MM.1S (cell line): ENCODE measurements at regions not wholly inside any gene's neighbourhood (a gene's known extent, or its start where the extent isn't known, plus 50 kb on each side); places are given as distances from the start of the nearest gene placed in this dataset.
"Not testable (repeated sequence)": the region's sequence is repeated elsewhere in the genome, so short reads cannot be mapped to it uniquely, and the experiment has no call there.

ENCODE experiments used
- DNase-seq: peaks from one replicate; pipeline ENCODE4 v3.0.0-alpha.2; 2015
- H2AFZ ChIP-seq: fragments of 300-600 bp; sonication (generic); 2 replicates; pipeline ENCODE4 v1.6.0; 2016; ENCODE audit warnings: antibody characterized with exemption, low read length
- H3F3A ChIP-seq: fragments of 300-600 bp; sonication (generic); 2 replicates; pipeline ENCODE4 v1.6.1; 2016; ENCODE audit warnings: mild to moderate bottlenecking, antibody characterized with exemption, low read length, moderate library complexity, mixed read lengths; ENCODE audit not compliant: insufficient read depth
- H3K27ac ChIP-seq: fragments of 300-600 bp; sonication (generic); 2 replicates; pipeline ENCODE4 v1.5.1; 2016; ENCODE audit warnings: mild to moderate bottlenecking, low read length
- H3K27me3 ChIP-seq: fragments of 300-600 bp; sonication (generic); replicated peaks from 2 replicates; pipeline ENCODE4 v1.6.0; 2016; ENCODE audit warnings: low read length; ENCODE audit not compliant: insufficient read depth
- H3K36me3 ChIP-seq: fragments of 300-600 bp; sonication (generic); replicated peaks from 2 replicates; pipeline ENCODE4 v1.6.1; 2016; ENCODE audit warnings: mild to moderate bottlenecking, low read length, mixed read lengths; ENCODE audit not compliant: insufficient read depth
- H3K4me1 ChIP-seq: fragments of 300-600 bp; sonication (generic); 2 replicates; pipeline ENCODE4 v1.6.1; 2016; ENCODE audit warnings: low read length, mixed read lengths
- H3K4me2 ChIP-seq: fragments of 300-600 bp; sonication (generic); 2 replicates; pipeline ENCODE4 v1.6.0; 2016; ENCODE audit warnings: low read depth, low read length
- H3K4me3 ChIP-seq: fragments of 300-600 bp; sonication (generic); 2 replicates; pipeline ENCODE4 v1.5.1; 2016; ENCODE audit warnings: low read length, mixed read lengths
- H3K79me2 ChIP-seq: fragments of 300-600 bp; sonication (generic); 2 replicates; pipeline ENCODE4 v1.6.1; 2016; ENCODE audit warnings: mixed run types, low read length, mixed read lengths
- H3K9ac ChIP-seq: fragments of 300-600 bp; sonication (generic); 2 replicates; pipeline ENCODE4 v1.6.1; 2016; ENCODE audit warnings: low read length, mixed read lengths
- H3K9me2 ChIP-seq: fragments of 300-600 bp; sonication (generic); replicated peaks from 2 replicates; pipeline ENCODE4 v1.6.1; 2016; ENCODE audit warnings: mild to moderate bottlenecking, low read length, mixed read lengths; ENCODE audit not compliant: insufficient read depth
- H3K9me3 ChIP-seq: fragments of 300-600 bp; sonication (generic); replicated peaks from 2 replicates; pipeline ENCODE4 v1.6.1; 2016; ENCODE audit warnings: mild to moderate bottlenecking, low read length, mixed read lengths; ENCODE audit not compliant: insufficient read depth
- H4K20me1 ChIP-seq: fragments of 300-600 bp; sonication (generic); 2 replicates; pipeline ENCODE4 v1.6.1; 2016; ENCODE audit warnings: mild to moderate bottlenecking, low read length, moderate library complexity, mixed read lengths; ENCODE audit not compliant: insufficient read depth
- CTCF ChIP-seq: fragments of 300-600 bp; sonication (generic); IDR thresholded peaks from 2 replicates; pipeline ENCODE4 v1.5.1; 2016; ENCODE audit warnings: antibody characterized with exemption, low read length, mixed read lengths
- EZH2 ChIP-seq: fragments of 300-600 bp; sonication (generic); optimal IDR thresholded peaks from 2 replicates; pipeline ENCODE3; 2017; ENCODE audit warnings: low read depth, mild to moderate bottlenecking, antibody characterized with exemption, low read length, mixed read lengths
- EZH2phosphoT487 ChIP-seq: fragments of 300-600 bp; sonication (generic); IDR thresholded peaks from 2 replicates; pipeline ENCODE4 v1.6.1; 2018; ENCODE audit warnings: antibody characterized with exemption, low read length

DNA sequence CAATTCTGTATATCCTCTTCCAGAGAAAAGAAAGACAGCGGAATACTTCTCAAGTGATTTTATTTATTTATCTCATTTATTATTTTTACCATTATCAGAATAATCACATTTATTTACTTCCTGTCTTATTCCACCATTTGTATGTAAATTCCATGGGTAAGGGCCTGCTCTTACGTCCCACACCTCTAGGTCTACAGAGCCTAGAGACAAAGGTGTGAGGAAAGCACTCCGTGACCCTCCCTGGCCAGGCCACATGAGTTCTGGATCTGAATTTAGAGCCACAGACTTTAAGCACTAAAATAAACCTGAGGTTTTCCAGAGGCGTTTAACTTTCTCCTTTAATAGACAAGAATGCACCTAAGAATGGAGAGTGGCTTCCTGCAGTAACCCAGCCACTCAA is 85.3 kb upstream of the CTSV start:
- H3K36me3 ChIP-seq = no peaks in the 10 kb centered on the region
- no peaks in the 10 kb centered on the region for H3K9me3 ChIP-seq
- H3F3A ChIP-seq = no peaks in the 10 kb centered on the region
- H4K20me1 ChIP-seq = no peaks in the 10 kb centered on the region
- H3K27me3 ChIP-seq = no peaks in the 10 kb centered on the region
- H3K4me2 ChIP-seq = no peak overlapping the region
- no peak for DNase-seq
- H3K27ac ChIP-seq = no peak overlapping the region
- no peak overlapping the region for H3K4me3 ChIP-seq
- no peaks in the 10 kb centered on the region for H3K9me2 ChIP-seq
- TF ChIP-seq EZH2 (no peak), EZH2phosphoT487 (no peak), CTCF (no peak)
- no peak overlapping the region for H2AFZ ChIP-seq
- H3K79me2 ChIP-seq = no peaks in the 10 kb centered on the region
- H3K9ac ChIP-seq = no peak overlapping the region
- H3K4me1 ChIP-seq = no peaks in the 10 kb centered on the region

DNA sequence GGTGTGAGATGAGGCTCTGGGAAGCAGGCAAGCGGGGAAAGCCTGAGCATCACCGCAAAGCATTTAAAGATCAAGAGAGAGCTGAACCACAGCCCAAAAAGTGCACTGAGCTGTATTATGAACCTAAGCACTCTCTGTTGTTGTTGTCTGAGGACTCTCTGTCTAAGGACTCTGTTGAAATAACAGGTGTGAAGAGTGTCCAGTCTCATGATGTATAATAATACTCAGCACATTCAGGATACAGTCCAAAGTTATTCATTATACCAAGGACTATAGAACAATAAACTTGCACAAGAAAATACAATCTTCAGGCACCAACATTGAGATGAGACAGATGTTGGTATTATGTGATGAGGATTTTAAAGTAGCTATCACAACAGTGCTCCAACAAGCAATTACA is 71.8 kb upstream of the CTSV start:
- no peaks in the 10 kb centered on the region for H3K4me1 ChIP-seq
- TF ChIP-seq EZH2 (no peak), EZH2phosphoT487 (no peak)
- H3K79me2 ChIP-seq = no peaks in the 10 kb centered on the region
- no peaks in the 10 kb centered on the region for H3K9me2 ChIP-seq
- H3K36me3 ChIP-seq = no peaks in the 10 kb centered on the region
- H3K9me3 ChIP-seq = no peaks in the 10 kb centered on the region
- H3K27me3 ChIP-seq = no peaks in the 10 kb centered on the region
- DNase-seq = no peak
- no peak overlapping the region for H3K4me2 ChIP-seq
- H3K9ac ChIP-seq = no peak overlapping the region
- H3F3A ChIP-seq = no peaks in the 10 kb centered on the region
- H4K20me1 ChIP-seq = no peaks in the 10 kb centered on the region
- no peak overlapping the region for H3K4me3 ChIP-seq
- no peak overlapping the region for H3K27ac ChIP-seq
- H2AFZ ChIP-seq = no peak overlapping the region

GRCh38 chr9:97109194-97109811 is 70.4 kb upstream of the CTSV start:
- Histone ChIP-seq H3K4me3 (no peak overlapping the region), H4K20me1 (no peaks in the 10 kb centered on the region), H3K9ac (no peak overlapping the region), H3K4me2 (no peak overlapping the region), H3K9me2 (no peaks in the 10 kb centered on the region), H3K27ac (no peak overlapping the region), H3F3A (no peaks in the 10 kb centered on the region), H2AFZ (no peak overlapping the region), H3K4me1 (no peaks in the 10 kb centered on the region), H3K36me3 (no peaks in the 10 kb centered on the region), H3K79me2 (no peaks in the 10 kb centered on the region), H3K27me3 (no peaks in the 10 kb centered on the region), H3K9me3 (no peaks in the 10 kb centered on the region)
- TF ChIP-seq EZH2phosphoT487 = no peak
- peak; percentile 57 for TF ChIP-seq CTCF
- no peak for TF ChIP-seq EZH2
- peak; percentile 63 for DNase-seq

DNA sequence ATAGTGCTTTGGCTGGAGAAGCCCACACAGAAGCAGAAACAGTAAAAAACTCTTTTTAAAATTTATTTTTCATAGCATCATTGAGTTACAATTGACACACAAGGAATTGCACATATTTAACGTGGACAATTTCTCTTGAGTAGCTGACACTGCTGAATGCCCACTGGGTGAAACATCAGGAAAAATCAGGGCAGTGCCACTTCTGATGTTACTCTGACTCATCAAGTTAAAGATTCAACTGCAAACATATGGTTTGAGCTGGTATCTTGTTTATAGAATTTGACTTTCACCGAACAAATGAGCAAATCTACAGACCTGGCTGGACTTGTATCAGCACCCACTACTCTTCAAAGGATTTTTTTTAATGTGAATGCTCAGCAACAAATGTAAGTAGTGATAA is 66.3 kb upstream of the CTSV start:
- H3K9me2 ChIP-seq = not testable (repeated sequence)

DNA sequence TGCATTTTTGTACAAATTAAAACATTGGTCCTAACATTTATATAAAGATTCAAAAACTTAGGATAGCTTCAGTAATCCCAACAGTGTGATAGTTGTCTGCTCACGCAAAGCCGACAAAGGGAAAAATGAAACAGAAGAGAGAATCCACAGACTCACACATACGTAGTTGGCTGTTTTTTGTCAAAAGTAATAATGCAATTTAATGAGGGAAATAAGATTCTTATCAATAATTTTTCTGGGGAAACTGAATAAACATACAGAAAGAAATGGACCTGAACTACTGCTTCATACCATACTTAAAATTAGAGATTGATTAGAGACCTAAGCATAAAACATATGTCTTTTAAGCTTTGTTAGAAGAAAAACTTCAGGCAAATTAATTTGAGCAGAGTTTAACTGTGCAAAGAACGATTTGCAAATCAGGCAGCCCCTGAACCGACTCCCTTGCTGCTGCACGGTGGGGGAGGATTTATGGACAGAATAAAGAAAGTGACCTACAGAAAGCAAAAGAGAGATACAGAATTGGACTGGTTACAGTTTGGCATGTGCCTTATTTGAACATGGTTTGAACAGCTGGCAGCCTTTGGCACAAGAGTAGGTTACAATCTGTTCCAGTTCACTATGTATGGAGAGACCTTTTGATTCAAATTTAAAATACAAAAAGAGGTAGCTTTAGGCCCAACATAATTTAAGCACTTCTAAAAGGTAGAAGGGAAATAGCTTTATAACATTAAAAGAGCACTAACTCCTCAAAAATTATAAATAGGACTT is 64.9 kb upstream of the CTSV start:
- H3F3A ChIP-seq, H2AFZ ChIP-seq, H3K9me2 ChIP-seq, H3K27me3 ChIP-seq, H3K9me3 ChIP-seq, H3K9ac ChIP-seq, H3K4me1 ChIP-seq, H3K36me3 ChIP-seq, H3K4me2 ChIP-seq, DNase-seq, H3K4me3 ChIP-seq, H4K20me1 ChIP-seq, H3K27ac ChIP-seq, H3K79me2 ChIP-seq: not testable (repeated sequence)

More for the DNA sequence above, 66.3 kb upstream of the CTSV start:
- not testable (repeated sequence) for H3F3A ChIP-seq, H3K27ac ChIP-seq, DNase-seq, H2AFZ ChIP-seq, H3K4me1 ChIP-seq, H3K79me2 ChIP-seq, H3K4me3 ChIP-seq, H3K9ac ChIP-seq, H3K36me3 ChIP-seq, H3K4me2 ChIP-seq, H3K27me3 ChIP-seq, H3K9me3 ChIP-seq, H4K20me1 ChIP-seq

DNA sequence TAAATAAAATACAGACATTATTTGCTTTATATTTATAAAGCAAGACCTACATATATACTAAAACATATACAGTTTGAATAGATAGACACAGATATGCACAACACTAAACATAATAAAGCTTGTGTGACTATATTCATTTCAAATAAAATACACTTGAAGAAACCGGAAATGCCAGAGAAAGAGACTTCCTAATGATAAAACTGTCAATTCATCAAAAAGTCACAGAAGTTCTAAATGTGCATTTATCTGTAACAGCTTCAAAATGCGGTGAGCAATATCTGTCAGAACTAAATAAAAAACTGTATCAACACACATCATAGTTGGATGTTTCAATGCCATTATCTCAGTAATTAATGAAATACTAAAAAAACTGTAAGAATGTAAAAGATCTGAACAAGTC is 60.6 kb upstream of the CTSV start:
- H3K9me2 ChIP-seq, H3K9me3 ChIP-seq, H3K79me2 ChIP-seq, H3K27ac ChIP-seq, H3K9ac ChIP-seq, H3K4me3 ChIP-seq, H3K27me3 ChIP-seq, H2AFZ ChIP-seq, H3K4me1 ChIP-seq, H3K36me3 ChIP-seq, H4K20me1 ChIP-seq, DNase-seq, H3F3A ChIP-seq, H3K4me2 ChIP-seq: not testable (repeated sequence)
